ENCODE measurements at regions not wholly inside any gene's neighbourhood (a gene's known extent, or its start where the extent isn't known, plus 50 kb on each side); places are given as distances from the start of the nearest gene placed in this dataset.

DNA sequence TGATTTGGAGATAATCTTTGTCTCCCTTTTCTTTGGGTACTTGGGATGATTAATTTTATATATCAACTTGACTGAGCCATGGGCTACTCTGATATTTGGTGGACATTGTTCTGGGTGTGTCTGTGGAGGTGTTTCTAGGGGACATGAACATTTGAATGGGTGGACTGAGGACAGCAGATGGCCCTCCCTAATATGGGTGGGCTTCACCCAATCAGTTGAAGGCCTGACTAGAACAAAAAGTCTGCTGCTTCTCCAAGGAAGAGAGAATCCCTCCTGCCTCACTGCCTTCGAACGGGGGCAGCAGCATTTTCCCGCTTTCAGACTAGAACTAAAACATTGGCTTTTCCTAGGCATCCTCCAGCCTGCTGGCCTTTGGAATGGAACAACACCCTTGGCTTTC is 73.9 kb upstream of the EMX2 start:
- TF ChIP-seq POLR2AphosphoS5 (IDR thresholded peaks at IDR 0.05) (no peak), POLR2A (IDR thresholded peaks at IDR 0.05) (no peak), EP300 (IDR thresholded peaks at IDR 0.05; ENCODE audit: low read depth) (no peak)
- TF ChIP-seq, protein P1, sequence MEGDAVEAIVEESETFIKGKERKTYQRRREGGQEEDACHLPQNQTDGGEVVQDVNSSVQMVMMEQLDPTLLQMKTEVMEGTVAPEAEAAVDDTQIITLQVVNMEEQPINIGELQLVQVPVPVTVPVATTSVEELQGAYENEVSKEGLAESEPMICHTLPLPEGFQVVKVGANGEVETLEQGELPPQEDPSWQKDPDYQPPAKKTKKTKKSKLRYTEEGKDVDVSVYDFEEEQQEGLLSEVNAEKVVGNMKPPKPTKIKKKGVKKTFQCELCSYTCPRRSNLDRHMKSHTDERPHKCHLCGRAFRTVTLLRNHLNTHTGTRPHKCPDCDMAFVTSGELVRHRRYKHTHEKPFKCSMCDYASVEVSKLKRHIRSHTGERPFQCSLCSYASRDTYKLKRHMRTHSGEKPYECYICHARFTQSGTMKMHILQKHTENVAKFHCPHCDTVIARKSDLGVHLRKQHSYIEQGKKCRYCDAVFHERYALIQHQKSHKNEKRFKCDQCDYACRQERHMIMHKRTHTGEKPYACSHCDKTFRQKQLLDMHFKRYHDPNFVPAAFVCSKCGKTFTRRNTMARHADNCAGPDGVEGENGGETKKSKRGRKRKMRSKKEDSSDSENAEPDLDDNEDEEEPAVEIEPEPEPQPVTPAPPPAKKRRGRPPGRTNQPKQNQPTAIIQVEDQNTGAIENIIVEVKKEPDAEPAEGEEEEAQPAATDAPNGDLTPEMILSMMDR (IDR thresholded peaks at IDR 0.05): no peak
- no peaks in the 10 kb centered on the region for H3K9me3 ChIP-seq
- no peak overlapping the region for H3K27ac ChIP-seq
- no peak for DNase-seq
- WGBS, 2 donors (ENCODE audit: low coverage in 1 of 2): 98 to 100% methylated on average over 3 of the region's 3 CpGs
- intact Hi-C loops (cut with DNase I; ENCODE audit: low total_unique reads): no loop called here
- no peak overlapping the region for H3K4me3 ChIP-seq
- H3K27me3 ChIP-seq: peaks cover 5% of the 10 kb centered on the region
- H3K36me3 ChIP-seq: no peaks in the 10 kb centered on the region
- in situ Hi-C loops (cut with MboI; ENCODE audit: low pct_ligation_motif_present in 1 of 4, low pct_unique_long_range_greater_than_20kb in 1 of 4, low sequenced_read_pairs in 3 of 4): loop anchor here in 1 of 4 donors (25.0 kb wide), 1 partner anchor 256 kb away; no protein-coding TSS in a partner anchor
- no peaks in the 10 kb centered on the region for H3K4me1 ChIP-seq

DNA sequence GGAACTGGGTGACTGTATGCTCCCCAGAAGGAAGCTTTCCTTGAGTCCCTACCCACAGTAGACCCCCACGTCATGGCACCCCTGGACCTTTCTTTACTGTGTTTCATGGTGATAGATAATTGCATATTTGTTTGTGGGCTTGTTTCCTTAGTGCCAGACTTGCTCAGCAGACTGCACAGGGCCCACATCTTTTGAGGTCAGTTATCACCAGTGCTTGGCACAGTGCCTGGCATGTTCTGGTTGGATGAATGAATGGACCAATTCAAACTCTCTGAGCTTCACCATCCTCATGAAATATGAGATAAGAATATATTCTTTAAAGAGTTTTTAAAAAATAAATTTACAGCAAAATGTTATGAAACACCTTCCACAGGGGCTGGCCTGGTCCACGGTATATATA is 78.4 kb upstream of the EMX2 start:
- H3K4me1 ChIP-seq: peaks cover 5 to 7% (median 7%) of the 10 kb centered on the region in 4 donors
- H3K4me3 ChIP-seq: no peak overlapping the region
- H3K9me3 ChIP-seq: no peaks in the 10 kb centered on the region
- in situ Hi-C loops (cut with MboI; ENCODE audit: low pct_ligation_motif_present in 1 of 4, low pct_unique_long_range_greater_than_20kb in 1 of 4, low sequenced_read_pairs in 3 of 4) (loop anchor here in 1 of 4 donors (25.0 kb wide), 1 partner anchor 252 kb away; no protein-coding TSS in a partner anchor), intact Hi-C loops (cut with DNase I; ENCODE audit: low total_unique reads) (no loop called here)
- H3K27ac ChIP-seq: no peak overlapping the region
- no peak for DNase-seq
- TF ChIP-seq, protein P1 (IDR thresholded peaks at IDR 0.05): no peak
- TF ChIP-seq EP300 (IDR thresholded peaks at IDR 0.05; ENCODE audit: low read depth) (no peak), POLR2A (IDR thresholded peaks at IDR 0.05) (no peak), POLR2AphosphoS5 (IDR thresholded peaks at IDR 0.05) (no peak)
- no peaks in the 10 kb centered on the region for H3K27me3 ChIP-seq
- WGBS, 2 donors (ENCODE audit: low coverage in 1 of 2): 69 to 83% methylated on average over 2 of the region's 2 CpGs
- H3K36me3 ChIP-seq: no peaks in the 10 kb centered on the region

DNA sequence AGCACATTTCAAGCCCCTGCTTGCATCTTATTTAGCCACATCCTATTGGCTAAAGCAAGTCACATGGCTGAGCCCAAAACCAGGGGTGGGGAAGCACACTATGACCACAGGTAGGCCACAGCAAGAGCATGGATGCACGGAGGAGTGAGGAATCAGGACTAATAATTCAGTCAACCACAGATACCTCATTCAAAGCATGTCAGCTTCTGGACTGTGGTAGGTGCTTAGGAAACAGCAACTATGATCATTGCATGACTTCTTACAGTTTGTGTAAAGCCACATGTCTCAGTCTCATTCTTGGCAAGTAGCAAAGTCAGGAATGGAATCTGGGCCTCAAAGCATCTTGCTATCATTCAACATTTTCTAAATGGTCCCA is 79.0 kb upstream of the EMX2 start:
- no peak for DNase-seq
- no peaks in the 10 kb centered on the region for H3K27me3 ChIP-seq
- in situ Hi-C loops (cut with MboI; ENCODE audit: low pct_ligation_motif_present in 1 of 4, low pct_unique_long_range_greater_than_20kb in 1 of 4, low sequenced_read_pairs in 3 of 4) (loop anchor here in 1 of 4 donors (25.0 kb wide), 1 partner anchor 251 kb away; no protein-coding TSS in a partner anchor), intact Hi-C loops (cut with DNase I; ENCODE audit: low total_unique reads) (no loop called here)
- no peaks in the 10 kb centered on the region for H3K36me3 ChIP-seq
- H3K9me3 ChIP-seq: no peaks in the 10 kb centered on the region
- peaks cover 5 to 12% (median 7%) of the 10 kb centered on the region in 4 donors for H3K4me1 ChIP-seq
- 77% methylated on average over 1 of the region's 1 CpG; no CpG with 5 or more reads in 1 of the 2 donors for WGBS, 2 donors (ENCODE audit: low coverage in 1 of 2)
- TF ChIP-seq, protein P1 (IDR thresholded peaks at IDR 0.05): no peak
- TF ChIP-seq EP300 (IDR thresholded peaks at IDR 0.05; ENCODE audit: low read depth) (no peak), POLR2A (IDR thresholded peaks at IDR 0.05) (no peak), POLR2AphosphoS5 (IDR thresholded peaks at IDR 0.05) (no peak)
- H3K27ac ChIP-seq: peak overlapping the region in 1 of 4 donors; percentile 89
- no peak overlapping the region for H3K4me3 ChIP-seq

DNA sequence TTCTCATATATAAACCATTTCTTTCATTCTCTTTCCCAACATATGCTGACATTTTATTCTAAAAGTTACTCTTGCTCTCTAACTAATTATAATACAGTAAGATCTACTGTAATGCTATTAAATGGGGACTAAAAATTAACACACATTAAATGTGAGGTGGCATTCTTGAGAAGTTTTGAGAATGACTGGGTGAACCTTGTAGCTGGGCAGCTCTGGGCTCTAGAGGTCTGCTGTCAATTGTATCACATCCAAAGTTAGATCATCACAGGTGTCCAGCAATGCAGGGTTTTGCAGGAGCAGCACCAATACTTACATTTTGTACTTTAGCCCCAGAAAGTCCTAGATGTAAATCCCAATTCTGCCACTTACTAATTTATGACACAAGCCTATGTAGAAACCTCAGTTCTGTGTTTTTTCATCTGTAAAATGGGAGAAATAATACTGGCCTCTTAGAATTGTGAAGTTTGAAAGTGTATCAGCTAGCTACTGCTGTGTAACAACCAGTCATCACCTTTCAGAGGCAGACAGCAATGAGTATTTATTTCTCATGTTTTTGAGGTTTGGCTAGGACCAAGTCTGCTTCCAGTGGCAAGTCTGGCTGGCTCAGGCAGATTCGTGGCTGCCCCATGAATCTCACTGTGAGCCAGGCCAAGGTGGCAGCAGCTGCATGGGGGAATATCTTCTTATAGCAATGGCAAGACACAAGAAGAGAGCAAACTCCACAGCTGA is 79.6 kb upstream of the EMX2 start:
- Histone ChIP-seq H3K9me3 (no peaks in the 10 kb centered on the region), H3K27ac (peak overlapping the region; percentile 79 to 89 (median 82)), H3K4me3 (no peak overlapping the region), H3K27me3 (no peaks in the 10 kb centered on the region), H3K36me3 (no peaks in the 10 kb centered on the region), H3K4me1 (peaks cover 5 to 15% (median 7%) of the 10 kb centered on the region in 4 donors)
- intact Hi-C loops (cut with DNase I; ENCODE audit: low total_unique reads): no loop called here
- WGBS, 2 donors (ENCODE audit: low coverage in 1 of 2): 60% methylated on average over 1 of the region's 1 CpG; no CpG with 5 or more reads in 1 of the 2 donors
- TF ChIP-seq EP300 (IDR thresholded peaks at IDR 0.05; ENCODE audit: low read depth) (no peak), POLR2AphosphoS5 (IDR thresholded peaks at IDR 0.05) (no peak), POLR2A (IDR thresholded peaks at IDR 0.05) (no peak)
- TF ChIP-seq, protein P1 (IDR thresholded peaks at IDR 0.05): no peak
- no peak for DNase-seq
- in situ Hi-C loops (cut with MboI; ENCODE audit: low pct_ligation_motif_present in 1 of 4, low pct_unique_long_range_greater_than_20kb in 1 of 4, low sequenced_read_pairs in 3 of 4): loop anchor here in 1 of 4 donors (25.0 kb wide), 1 partner anchor 251 kb away; no protein-coding TSS in a partner anchor
